OCI-LY3 (cell line): ENCODE measurements at regions not wholly inside any gene's neighbourhood (a gene's known extent, or its start where the extent isn't known, plus 50 kb on each side); places are given as distances from the start of the nearest gene placed in this dataset.

ENCODE experiments used
- EZH2phosphoT487 ChIP-seq: fragments of 200-600 bp; shearing (Covaris generic); IDR thresholded peaks from 2 replicates; pipeline ENCODE4 v1.6.1; 2018; ENCODE audit warnings: antibody characterized with exemption, mixed run types, low read depth
- TF ChIP-seq, protein P1 (sequence below): fragments of 200-600, 300-600 bp; sonication (generic); IDR thresholded peaks from 2 replicates; pipeline ENCODE4 v1.5.1; 2014; ENCODE audit warnings: antibody characterized with exemption, low read length, low read depth

DNA sequence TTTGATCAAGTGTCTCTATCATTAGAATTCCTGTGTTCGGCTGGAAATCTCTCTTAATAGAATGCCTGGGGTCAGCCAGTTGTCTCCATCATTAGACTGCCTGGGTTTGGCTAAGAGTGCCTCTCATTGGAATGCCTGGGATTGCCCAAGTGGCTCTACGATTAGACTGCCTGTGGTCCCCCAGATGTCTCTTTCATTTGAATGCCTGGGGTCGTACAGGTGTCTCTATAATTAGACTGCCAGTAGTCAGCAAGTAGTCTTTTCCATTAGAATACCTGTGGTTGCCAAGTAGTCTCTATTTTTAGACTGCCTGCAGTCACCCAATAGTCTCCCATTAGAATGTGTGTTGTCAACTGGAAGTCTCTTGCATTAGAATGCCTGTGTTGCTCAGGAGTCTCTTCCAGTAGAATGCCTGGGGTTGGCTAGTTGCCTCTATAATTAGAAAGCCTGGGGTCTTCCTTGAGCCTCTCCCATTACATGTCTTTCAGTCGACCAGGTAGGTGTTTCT, 1523.2 kb downstream of the UQCRFS1 start:
- TF ChIP-seq, protein P1, sequence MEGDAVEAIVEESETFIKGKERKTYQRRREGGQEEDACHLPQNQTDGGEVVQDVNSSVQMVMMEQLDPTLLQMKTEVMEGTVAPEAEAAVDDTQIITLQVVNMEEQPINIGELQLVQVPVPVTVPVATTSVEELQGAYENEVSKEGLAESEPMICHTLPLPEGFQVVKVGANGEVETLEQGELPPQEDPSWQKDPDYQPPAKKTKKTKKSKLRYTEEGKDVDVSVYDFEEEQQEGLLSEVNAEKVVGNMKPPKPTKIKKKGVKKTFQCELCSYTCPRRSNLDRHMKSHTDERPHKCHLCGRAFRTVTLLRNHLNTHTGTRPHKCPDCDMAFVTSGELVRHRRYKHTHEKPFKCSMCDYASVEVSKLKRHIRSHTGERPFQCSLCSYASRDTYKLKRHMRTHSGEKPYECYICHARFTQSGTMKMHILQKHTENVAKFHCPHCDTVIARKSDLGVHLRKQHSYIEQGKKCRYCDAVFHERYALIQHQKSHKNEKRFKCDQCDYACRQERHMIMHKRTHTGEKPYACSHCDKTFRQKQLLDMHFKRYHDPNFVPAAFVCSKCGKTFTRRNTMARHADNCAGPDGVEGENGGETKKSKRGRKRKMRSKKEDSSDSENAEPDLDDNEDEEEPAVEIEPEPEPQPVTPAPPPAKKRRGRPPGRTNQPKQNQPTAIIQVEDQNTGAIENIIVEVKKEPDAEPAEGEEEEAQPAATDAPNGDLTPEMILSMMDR: no peak
- TF ChIP-seq EZH2phosphoT487: no peak
